ENCODE measurements at regions not wholly inside any gene's neighbourhood (a gene's known extent, or its start where the extent isn't known, plus 50 kb on each side); places are given as distances from the start of the nearest gene placed in this dataset.

DNA sequence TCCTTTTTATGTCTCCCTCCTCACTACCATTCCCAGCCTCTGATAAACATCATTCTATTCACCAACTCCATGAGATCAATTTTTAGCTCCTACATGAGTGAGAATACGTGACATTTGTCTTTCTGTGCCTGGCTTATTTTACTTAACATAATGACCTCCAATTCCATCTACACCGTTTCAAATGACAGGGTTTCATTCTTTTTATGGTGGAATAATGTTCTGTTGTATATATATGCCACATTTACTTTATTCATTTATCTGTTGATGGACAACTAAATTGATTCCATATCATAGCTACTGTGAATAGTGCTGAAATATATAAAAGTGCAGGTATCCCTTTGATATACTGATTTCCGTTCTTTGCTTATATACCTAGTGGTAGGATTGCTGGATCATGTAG, 503.9 kb downstream of the SMARCA1 start:
- TF ChIP-seq EZH2 (IDR thresholded peaks at IDR 0.05; ENCODE audit: borderline replicate concordance): no peak
- TF ChIP-seq, protein P1, sequence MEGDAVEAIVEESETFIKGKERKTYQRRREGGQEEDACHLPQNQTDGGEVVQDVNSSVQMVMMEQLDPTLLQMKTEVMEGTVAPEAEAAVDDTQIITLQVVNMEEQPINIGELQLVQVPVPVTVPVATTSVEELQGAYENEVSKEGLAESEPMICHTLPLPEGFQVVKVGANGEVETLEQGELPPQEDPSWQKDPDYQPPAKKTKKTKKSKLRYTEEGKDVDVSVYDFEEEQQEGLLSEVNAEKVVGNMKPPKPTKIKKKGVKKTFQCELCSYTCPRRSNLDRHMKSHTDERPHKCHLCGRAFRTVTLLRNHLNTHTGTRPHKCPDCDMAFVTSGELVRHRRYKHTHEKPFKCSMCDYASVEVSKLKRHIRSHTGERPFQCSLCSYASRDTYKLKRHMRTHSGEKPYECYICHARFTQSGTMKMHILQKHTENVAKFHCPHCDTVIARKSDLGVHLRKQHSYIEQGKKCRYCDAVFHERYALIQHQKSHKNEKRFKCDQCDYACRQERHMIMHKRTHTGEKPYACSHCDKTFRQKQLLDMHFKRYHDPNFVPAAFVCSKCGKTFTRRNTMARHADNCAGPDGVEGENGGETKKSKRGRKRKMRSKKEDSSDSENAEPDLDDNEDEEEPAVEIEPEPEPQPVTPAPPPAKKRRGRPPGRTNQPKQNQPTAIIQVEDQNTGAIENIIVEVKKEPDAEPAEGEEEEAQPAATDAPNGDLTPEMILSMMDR (IDR thresholded peaks at IDR 0.05; ENCODE audit: poor library complexity): no peak

All from hepatocyte (in vitro differentiated cells).